Fibroblast of pulmonary artery (primary cell): ENCODE measurements at regions not wholly inside any gene's neighbourhood (a gene's known extent, or its start where the extent isn't known, plus 50 kb on each side); places are given as distances from the start of the nearest gene placed in this dataset.

Source experiments
- DNase-seq: peaks from one replicate; pipeline ENCODE4 v3.0.0-alpha.2; 2010; ENCODE audit warnings: low read depth
- H3K4me3 ChIP-seq: replicated peaks from 2 replicates; pipeline ENCODE4 v1.5.1; 2011; ENCODE audit warnings: low read depth, mild to moderate bottlenecking, control low read depth, low read length, moderate library complexity
- TF ChIP-seq, protein P1 (sequence below): IDR thresholded peaks from 2 replicates; pipeline ENCODE4 v1.5.1; 2011; ENCODE audit warnings: mild to moderate bottlenecking, control low read depth, low read length, inconsistent platforms; ENCODE audit errors: missing control alignments

DNA sequence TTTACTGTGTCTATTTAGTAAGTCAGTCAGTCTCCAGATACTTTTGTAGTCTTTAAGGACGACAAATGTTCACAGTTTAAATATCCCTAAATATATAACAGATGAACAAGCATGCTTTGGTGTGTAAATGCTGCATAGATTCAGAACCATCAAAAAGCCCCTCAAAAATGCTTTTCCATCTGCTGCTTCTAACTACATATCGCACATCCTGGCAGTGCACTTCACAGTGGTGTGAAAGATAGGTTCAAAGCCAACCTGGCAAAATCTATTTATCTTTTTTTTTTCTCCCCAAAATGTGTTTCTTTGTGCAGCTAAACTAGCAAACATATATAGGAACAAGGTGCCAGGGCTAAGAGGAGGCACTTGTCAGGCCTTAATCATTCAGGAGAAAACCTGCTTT lies 753.8 kb downstream of the PLCL1 start:
- DNase-seq: no peak
- no peak overlapping the region for H3K4me3 ChIP-seq
- TF ChIP-seq, protein P1, sequence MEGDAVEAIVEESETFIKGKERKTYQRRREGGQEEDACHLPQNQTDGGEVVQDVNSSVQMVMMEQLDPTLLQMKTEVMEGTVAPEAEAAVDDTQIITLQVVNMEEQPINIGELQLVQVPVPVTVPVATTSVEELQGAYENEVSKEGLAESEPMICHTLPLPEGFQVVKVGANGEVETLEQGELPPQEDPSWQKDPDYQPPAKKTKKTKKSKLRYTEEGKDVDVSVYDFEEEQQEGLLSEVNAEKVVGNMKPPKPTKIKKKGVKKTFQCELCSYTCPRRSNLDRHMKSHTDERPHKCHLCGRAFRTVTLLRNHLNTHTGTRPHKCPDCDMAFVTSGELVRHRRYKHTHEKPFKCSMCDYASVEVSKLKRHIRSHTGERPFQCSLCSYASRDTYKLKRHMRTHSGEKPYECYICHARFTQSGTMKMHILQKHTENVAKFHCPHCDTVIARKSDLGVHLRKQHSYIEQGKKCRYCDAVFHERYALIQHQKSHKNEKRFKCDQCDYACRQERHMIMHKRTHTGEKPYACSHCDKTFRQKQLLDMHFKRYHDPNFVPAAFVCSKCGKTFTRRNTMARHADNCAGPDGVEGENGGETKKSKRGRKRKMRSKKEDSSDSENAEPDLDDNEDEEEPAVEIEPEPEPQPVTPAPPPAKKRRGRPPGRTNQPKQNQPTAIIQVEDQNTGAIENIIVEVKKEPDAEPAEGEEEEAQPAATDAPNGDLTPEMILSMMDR: no peak

DNA sequence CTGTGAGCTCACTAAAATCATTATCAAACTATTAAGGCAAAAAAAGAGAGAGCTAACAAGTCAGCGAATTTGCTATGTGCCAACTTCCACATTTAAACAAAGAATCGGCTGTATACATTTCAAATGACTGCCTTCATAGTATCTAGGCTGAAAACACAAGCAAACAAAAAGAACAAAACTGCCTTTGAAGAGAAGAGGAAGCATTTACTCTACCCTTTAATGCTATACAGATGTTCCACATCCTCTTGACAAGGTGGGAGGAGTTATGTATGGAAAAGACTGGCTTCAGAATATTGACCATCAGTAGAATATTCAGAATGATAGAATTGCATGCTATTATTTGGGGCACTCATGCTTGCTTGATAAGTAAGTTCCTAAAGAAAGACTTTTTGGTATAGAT lies 741.7 kb downstream of the PLCL1 start:
- no peak overlapping the region for H3K4me3 ChIP-seq
- no peak for DNase-seq
- TF ChIP-seq, protein P1: no peak

DNA sequence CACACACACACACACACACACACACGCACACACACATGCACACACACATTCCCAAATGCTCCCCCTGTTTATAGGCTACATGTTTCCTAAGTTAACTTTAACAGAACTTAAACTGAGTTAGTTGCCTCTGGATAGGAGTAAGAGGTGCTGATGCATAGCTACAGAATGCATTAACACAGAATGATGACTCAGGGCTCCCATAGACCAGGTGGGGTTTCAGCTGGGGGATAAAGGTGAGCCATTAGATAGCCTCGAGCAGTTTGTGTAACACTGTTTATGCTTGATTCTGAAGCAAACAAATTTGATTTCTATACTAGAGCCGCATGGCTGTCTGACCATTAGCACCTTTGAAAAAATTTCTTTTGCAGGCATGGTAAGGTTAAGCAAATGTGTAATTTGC lies 741.0 kb downstream of the PLCL1 start:
- H3K4me3 ChIP-seq: no peak overlapping the region
- TF ChIP-seq, protein P1: no peak
- no peak for DNase-seq

DNA sequence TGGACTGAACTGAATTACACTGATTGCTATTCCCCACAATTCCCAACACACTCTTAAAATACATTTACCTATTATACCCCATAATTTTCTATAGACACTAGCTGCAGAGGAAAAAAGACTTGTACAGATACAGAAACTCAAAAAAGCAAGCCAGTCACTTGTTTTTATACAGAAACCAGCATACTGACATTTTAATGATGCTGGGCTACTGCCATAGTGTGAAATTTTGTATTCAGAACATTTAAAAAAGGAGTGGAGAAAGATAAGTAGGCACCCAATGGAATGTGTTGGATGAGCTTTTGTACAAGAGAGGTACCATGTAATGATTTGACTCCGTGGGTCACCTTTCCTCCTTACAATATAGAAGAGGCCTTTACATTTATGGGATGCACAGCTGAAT lies 740.1 kb downstream of the PLCL1 start:
- H3K4me3 ChIP-seq: no peak overlapping the region
- DNase-seq: no peak
- TF ChIP-seq, protein P1: no peak

DNA sequence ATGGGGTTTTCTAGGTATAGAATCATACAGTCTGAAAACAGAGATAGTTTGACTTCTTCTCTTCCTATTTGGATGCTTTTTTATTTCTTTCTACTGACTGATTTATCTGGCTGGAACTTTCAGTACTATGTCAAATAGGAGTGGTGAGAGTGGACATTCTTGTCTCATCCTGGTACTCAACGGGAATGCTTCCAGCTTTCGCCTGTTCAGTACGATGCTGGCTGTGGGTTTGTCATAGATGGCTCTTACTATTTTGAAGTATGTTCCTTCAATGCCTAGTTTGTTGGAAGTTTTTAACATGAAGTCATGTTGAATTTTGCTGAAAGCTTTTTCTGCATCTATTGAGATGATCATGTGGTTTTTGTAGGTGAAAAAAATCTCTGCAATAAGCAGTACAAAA lies 730.4 kb downstream of the PLCL1 start:
- TF ChIP-seq, protein P1: no peak
- no peak overlapping the region for H3K4me3 ChIP-seq
- no peak for DNase-seq

DNA sequence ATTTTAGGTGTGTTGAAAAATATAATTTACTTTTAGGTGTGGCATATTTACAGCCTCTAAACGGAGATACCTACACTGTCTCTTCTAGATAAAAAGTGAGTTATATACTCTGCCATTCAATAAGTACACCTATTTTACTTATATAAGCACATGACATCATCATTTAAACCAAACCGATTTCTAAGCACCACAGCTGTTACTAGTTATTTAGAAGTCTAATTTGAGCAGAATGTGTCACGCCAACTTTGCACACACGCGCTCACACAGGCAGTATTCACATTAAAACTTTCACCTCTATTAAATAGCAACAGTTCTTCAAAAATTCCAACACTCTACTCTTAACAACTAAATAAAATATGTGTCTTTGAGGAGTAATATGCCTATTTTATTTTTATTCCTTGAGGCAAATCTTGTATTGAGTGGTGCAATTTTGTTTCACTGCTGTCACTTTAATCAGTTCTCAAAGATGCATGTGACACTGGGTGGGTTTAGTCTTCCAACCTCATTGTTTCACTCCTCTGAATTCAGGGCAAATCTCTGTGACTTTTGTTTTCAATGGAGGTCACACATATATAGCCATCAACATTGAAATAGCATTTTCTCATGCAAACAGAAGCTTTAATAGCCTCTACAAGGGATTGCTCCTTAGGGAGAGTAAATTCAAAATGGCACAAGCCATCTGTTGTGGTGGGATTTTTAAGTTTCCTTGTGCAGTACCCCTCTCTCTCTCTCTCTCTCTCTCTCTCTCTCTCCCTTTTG lies 721.0 kb downstream of the PLCL1 start:
- TF ChIP-seq, protein P1: no peak
- no peak for DNase-seq

DNA sequence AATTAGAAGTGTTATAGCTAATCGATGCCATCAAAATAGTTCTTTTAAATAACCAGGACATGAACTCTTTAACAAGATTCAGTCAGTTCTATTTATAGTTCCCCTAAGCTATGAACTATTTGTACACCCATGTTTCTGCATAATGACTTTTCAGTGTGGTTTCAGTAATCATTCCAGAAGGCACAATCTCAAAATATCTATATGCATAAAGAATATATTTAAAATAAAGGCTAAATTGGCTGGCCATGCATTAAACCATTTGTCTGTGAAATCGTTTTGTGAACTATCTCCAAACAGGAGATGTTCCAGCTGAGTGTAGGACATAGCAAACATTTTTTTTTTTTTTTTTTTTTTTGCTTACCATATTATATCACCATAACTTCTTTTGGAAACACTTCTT lies 719.3 kb downstream of the PLCL1 start:
- TF ChIP-seq, protein P1: no peak
- no peak for DNase-seq
- H3K4me3 ChIP-seq: no peak overlapping the region

More for the DNA sequence above, 721.0 kb downstream of the PLCL1 start:
- H3K4me3 ChIP-seq: no peak overlapping the region
